ENCODE measurements at regions not wholly inside any gene's neighbourhood (a gene's known extent, or its start where the extent isn't known, plus 50 kb on each side); places are given as distances from the start of the nearest gene placed in this dataset.

- DNase-seq (ENCODE audit: low read depth in 2 of 2), result no peak
These were observed 682.8 kb upstream of the ARPP21 start for GRCh38 chr3:34956511-34956910.

DNA sequence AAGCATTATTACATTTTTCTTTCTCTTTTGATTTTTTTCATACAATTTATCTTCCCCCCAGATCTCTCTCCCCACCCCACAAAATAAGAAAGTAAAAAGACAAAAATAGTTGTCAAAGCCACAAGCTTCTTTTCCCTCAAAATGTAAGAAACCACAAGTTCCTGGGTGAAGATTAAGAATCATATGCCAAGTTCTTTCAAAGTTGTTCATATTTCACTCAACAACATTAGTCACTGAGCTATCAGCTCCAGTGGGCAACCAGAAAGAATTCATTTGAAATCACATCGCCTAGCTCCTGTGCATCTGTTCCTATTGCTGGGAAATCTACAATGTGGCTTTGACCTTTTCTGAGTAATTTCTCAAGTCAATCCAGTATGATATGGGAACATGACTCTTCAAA lies 681.6 kb upstream of the ARPP21 start:
- DNase-seq (ENCODE audit: low read depth in 2 of 2), result no peak

DNA sequence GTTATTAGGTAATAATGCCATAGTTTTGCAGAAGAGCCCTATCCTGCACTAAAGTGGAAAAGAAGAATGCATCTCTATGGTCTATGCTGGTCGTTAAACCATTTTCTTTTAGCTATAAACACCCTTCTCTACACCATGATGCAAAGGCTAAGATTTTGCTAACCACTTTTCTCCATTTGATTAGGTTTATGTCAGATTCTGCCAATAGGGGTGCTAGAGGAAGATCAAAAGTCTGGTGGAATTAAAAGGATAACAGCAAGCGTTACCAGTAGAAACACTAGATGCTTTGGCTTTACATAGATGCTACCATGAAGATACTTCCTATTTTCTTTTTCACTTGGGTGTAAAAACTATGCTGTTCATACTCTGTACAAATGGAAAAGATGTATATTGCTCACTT lies 669.8 kb upstream of the ARPP21 start:
- DNase-seq (ENCODE audit: low read depth in 2 of 2), result no peak

DNA sequence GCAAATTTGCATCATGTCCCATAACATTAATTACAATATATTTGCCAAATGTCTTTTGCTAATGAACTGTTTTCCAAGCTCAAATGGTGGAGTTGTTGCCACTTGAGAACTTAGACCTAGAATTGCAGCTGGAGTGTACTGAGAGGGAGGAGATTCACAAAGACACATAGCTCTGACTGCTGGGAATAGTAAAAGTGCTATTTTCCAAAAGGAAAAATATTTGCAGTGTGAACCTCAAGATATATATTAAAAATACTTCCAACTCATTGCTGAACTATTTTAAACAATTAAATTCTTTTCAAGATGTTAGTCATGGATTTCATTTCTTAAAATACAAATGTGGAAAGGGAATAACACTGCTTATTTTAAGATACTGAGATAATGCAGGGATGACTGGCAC lies 666.8 kb upstream of the ARPP21 start:
- DNase-seq (ENCODE audit: low read depth in 2 of 2), result no peak

DNA sequence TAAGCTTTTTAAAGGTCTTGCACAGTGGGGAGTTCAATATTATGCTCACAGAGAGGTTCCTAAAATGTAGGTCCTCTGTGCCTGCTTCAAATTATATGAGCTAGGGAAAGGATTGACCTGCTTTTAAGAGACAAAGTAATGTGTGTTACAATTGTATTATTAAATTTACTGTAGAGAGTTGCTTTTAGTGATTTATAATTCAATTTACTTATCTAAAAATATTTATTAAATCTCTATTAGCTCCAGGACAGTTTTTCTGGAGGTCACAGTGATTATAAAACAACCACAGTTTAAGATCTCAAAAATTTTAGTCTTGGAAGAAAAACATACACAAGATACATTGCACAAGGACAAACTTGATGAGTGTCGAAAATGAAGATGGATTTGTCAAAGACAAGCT lies 665.7 kb upstream of the ARPP21 start:
- DNase-seq (ENCODE audit: low read depth in 2 of 2), result no peak

DNA sequence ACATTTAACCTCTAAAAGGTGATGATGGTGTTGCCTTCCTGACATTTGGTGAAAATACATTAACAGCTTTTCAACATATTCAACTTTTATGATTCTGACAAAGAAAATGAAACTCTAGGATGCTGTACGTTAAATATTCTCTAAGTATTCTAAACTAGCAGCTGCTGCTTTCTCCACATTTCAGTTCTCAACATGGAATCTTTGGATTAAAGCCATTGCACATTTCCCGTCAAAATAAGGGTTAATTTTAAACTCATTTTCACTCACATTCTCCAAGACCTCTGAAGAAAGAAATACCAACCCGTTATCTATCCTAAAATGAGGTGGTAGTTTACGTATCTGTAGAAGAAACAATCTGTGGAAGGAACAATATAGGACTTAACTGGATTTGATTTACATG lies 655.7 kb upstream of the ARPP21 start:
- DNase-seq (ENCODE audit: low read depth in 2 of 2), result no peak

- DNase-seq (ENCODE audit: low read depth in 2 of 2), result no peak
These were observed 651.0 kb upstream of the ARPP21 start for GRCh38 chr3:34988296-34988695.

DNA sequence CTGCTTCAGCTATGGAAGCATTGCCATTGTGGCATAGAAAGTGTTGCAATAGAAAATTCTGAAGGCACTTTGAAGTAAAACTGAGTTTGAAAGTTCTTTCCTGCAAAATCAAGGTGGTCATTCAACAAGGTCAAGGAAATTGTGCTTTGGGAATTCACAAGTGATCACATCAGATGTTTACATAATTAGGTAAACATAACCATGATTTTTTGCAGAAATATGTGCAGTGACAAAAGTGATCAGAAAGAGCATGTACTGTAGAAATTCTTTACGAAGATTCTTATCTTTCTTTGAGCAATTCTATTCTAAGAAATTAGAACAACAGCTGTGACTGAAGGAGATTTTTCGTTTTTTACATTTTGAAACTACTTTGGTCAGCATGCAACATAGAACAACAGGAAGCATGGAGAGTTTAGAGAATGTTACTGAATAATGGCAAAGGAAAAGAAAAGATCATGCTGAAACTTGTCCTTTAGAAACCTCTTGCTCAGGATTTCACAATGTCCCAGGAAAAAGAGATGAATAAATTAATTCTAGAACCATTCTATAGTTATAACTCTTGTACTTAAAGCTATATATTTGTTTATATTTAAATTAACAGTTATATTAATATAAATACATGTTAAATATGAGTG lies 643.4 kb upstream of the ARPP21 start:
- no peak for DNase-seq (ENCODE audit: low read depth in 2 of 2)

DNA sequence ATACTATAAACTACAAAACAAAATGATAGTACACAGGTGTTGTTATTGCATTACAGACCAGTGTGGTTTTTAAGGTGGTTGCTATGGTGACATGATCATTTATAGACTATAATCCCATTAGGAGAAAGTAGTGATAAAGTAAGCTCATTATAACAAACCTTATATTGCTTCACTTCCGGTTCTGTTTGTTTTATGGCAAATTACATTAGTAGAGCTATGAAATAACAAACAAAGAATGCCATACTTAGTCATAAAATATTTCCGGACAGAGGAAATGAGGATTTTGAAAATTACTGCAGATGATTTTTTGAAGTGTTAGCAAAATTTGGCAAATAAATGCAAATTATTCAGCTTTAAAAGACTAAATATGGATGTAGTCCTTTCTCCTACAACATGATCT lies 640.4 kb upstream of the ARPP21 start:
- no peak for DNase-seq (ENCODE audit: low read depth in 2 of 2)

DNA sequence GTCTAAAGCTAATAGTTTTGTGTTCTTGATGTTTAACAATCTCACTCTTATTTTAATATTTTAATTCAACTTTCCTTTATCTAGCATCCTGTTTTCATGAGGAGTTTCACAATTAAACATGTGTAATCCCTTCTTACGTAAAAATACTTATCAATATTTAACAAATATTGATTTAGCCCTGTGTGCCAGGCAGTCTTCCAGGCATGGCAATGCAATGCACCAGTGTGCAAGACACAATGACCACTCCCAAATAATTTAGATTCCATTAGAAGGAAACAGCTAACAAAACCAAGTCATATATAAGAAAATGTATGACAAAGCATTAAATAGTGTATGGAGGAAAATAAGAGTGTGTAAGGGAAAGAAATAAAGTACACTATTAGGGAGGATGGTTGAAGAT lies 627.1 kb upstream of the ARPP21 start:
- DNase-seq (ENCODE audit: low read depth in 2 of 2), result no peak

DNA sequence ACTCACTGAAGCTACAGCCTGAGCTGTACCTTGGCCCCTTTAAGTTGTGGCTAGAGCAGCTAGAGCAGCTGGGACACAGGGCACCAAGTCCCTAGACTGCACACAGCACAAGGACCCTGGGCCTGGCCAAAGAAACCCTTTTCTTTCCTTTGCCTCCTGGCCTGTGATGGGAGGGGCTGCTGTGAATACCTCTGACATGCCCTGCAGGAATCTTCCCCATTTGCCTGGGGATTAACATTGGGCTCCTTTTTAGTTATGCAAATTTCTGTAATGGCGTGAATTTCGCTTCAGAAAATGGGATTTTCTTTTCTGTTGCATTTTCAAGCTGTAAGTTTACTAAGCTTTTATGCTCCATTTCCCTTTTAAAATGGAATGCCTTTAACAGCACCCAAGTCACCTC lies 611.2 kb upstream of the ARPP21 start:
- DNase-seq (ENCODE audit: low read depth in 2 of 2), result no peak

GRCh38 chr3:35042210-35042991 lies 596.9 kb upstream of the ARPP21 start:
- no peak for DNase-seq (ENCODE audit: low read depth in 2 of 2)

DNA sequence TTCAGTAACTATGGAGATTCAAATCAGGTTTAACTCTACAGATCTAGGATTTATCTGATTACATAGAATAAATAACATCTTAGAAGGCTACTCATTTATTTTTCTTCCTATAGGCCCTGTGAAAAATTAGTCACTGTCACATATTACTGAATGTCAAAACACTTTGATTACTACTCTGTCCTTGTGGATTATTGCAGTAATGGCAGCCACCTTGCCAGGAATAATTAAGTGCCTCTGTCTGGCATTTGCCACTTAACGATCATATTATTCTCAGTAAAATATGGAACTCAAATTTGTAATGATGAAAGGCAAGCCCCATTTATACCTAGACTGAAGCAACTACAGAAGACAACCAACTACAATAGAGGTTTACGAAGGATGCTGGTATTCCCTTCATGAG lies 596.3 kb upstream of the ARPP21 start:
- DNase-seq (ENCODE audit: low read depth in 2 of 2), result no peak

DNA sequence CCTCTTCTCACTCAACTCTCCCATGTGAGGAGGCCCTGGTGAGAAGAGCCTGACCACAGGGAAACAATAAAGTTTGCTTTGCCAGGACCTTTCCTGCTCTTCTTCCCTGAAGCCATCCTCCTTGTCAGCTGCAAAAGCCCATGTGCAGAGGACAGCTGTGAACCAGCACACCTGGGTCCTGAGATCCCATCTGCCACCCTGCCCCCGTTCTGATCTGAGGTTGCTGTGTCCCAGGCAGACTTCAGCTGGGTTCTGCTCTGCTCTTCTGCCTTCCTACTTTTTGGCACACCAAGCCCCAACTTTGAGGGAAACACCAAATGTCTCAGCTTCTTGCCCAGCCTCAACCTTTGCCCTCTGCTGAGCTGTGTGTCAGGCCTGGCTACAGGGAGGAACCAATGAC lies 595.1 kb upstream of the ARPP21 start:
- DNase-seq (ENCODE audit: low read depth in 2 of 2), result no peak

DNA sequence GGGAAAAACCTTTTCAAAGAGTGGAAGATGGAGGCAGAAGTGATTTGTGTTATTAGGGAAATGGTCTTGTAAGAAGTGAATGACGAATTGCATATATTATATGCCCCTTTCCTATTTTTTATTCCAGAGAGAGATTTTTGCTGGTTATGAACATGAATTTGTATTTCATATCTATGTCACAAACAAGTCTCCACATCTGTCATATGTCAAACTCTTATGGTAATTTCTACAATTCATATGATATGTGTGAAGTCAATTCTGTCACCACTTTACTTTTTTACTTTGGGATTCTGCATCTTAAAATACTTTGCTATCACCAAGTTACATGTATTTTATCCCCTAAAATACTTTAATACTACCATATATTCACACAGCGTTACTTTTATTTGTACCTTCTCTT lies 594.2 kb upstream of the ARPP21 start:
- no peak for DNase-seq (ENCODE audit: low read depth in 2 of 2)

GRCh38 chr3:35064761-35065160 lies 574.6 kb upstream of the ARPP21 start:
- no peak for DNase-seq (ENCODE audit: low read depth in 2 of 2)

DNA sequence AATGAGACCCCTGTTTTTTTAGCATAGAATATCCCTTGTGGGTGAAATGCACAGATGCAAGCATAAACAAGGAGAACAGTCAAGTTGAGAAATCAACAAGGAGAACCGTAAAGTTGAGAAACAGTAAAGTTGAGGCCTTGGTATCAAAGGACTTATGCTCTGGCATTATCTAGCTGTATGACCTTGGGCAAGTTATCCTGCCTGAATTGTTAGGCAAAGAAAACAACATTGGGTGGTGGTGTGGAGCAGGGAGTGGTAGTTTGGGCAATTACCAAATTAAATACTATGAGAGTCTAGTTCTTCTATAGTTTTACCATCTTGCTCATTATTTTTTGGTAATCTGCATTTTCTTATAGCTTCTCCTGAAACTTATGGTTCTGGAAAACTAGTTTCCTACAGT lies 573.4 kb upstream of the ARPP21 start:
- no peak for DNase-seq (ENCODE audit: low read depth in 2 of 2)

GRCh38 chr3:35067750-35068149 lies 571.6 kb upstream of the ARPP21 start:
- DNase-seq (ENCODE audit: low read depth in 2 of 2), result no peak

DNA sequence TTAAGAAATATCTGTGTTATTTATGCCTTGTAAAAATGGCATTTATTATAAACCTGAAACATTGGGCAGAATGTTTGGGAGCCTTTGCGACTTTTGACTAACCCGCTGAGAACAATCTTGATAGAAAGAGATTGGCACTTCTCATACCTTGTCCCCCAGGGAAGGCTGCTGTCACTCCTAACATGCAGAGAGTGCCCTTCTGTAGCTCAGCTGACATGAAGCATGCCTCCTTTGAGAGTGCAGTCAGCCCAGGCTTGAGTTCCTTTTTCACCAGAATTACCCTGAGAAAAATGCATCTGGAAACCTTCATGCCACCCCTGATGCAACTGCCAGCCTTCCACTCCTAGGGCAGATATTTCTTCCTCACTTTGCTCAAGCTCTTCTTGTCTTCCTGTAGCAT lies 569.2 kb upstream of the ARPP21 start:
- no peak for DNase-seq (ENCODE audit: low read depth in 2 of 2)

DNA sequence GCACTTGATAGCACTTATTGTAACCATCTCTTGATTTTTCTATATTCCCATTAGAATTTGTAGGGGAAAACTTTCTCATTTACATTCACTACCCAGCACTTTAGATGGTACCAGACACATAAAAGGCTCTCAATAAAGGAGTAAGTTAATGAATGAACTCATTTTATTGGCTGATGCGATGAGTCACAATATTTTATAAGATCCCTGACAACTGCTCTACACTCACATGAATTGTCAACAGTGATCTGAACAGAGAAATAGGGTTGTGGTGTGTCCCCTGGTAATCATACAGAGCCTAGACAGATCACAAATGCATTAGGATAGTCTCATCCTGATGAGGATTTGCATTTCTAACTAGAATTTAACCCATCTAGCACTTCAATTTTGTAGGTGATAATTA lies 567.6 kb upstream of the ARPP21 start:
- no peak for DNase-seq (ENCODE audit: low read depth in 2 of 2)

DNA sequence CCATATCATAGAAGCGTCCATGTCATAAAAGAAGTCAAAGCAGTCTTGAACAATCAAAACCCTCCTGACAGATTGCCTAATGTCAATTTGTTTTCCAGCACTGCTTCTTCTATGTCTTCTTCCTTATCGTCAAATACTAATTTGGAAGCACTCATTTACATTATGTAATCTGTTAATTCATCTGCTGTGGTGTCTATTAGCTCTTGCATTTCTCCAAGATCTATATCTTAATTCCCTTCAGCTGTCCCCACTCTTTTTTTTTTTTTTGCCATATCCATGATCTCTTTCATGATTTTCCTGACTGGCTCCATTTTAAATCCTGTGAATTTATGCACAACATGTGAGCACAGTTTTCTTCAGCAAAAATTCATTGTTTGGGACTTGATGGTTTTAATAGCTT lies 560.5 kb upstream of the ARPP21 start:
- DNase-seq (ENCODE audit: low read depth in 2 of 2), result no peak

DNA sequence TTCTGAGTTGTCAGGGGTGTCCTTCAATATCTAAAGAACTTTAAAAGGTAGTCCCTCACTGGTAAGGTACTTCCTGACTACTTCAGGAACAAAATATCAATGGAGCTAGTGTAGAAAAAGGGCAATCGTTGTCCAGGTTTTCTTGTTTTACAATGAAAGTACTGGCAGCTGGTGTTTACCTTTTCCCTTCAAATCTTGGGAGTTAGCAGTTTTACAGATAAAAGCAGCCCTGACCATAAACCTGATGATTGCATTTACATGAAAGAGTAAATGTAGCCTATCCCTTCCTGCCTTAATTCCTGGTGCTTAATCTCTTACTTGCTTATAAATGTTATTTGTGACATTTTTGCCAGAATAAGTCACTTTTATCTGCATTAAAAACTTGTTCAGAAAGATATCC lies 559.9 kb upstream of the ARPP21 start:
- no peak for DNase-seq (ENCODE audit: low read depth in 2 of 2)

DNA sequence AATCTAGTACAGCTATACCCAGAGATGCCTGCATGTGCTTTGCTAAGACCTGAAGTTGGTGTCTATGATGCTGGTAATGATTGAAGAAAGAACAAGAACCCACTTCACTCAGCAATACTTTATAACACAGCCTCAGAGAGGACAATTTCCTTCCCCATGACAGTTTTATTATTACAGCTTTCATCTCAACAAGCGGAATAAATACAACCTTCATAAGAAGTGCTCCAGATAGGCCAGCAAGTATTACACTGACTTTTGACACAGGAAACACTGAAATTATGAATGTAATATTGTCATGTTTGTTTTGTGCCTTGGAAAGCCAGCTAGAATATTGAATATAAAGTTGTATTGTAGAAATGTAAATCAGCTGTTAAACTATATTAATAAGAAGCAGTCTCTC lies 557.4 kb upstream of the ARPP21 start:
- DNase-seq (ENCODE audit: low read depth in 2 of 2), result no peak

DNA sequence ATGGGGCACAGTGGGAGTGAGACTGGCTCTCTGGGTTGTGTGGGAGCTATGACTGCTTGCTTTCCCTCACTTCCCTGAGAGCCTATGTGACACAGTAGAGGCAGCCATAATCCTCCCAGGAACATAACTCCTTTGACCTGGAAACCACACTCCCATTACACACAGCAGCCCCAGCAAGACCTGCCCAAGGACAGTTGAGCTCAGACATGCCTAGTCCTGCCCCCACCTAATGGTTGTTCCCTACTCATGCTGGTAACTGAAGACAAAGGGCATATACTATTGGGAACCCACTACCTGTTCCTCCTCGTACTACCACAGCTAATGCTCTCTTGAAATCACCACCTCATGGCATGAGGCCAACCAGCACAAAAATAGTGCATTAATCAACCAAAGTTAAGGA lies 550.4 kb upstream of the ARPP21 start:
- DNase-seq (ENCODE audit: low read depth in 2 of 2), result no peak
